C1 segment of cervical spinal cord (tissue), 14 donors: ENCODE measurements at regions not wholly inside any gene's neighbourhood (a gene's known extent, or its start where the extent isn't known, plus 50 kb on each side); places are given as distances from the start of the nearest gene placed in this dataset.

Experiments
- DNase-seq, 14 donors: peaks; one replicate each; lab custom pipeline; 2025; lab: John Stamatoyannopoulos, UW

DNA sequence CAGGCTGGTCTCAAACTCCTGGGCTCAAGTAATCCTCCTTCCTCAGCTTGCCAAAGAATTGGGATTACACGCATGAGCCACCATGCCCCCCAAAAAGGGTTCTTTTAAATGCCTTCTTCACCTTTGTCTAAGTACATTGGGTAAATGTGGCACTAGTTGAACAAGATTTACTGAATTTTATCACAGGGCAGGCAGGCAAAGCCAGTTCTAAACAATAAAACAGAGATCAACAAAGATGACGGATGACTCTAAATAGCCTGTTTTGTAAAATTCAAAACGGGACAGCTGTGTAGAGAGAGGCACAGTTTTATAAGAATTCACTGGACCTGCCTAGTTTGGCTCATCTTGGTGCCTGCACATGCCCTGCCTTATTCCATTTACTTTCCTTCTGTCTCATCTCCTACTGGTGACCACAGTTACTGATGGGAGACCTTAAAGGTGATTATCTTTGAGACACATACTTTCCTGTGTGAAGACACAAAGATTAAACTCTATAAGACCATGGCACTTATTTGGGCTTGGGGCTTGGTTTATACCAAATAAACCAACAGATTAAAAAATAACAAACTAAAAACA is 149.6 kb upstream of the DMRT1 start:
- DNase-seq = no peak

DNA sequence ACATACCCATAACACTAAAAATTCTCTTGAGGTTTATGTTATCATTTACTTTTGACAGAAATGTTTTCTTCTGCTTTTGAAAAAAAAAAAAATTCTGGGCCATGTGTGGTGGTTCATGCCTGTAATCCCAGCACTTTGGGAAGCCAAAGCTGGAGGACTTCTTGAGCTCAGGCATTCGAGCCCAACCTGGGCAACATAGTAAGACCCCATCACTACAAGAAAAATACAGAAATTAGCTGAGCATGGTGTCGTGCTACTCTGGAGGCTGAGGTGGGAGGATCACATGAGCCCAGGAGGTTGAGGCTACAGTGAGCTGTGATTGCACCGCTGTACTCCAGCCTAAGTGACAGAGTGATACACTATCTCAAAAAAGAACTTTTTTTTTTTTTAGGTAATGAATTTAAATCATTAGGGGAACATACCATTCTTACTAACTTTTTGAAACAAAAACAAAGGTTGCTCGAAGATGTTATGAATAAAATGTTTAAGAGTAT is 148.8 kb upstream of the DMRT1 start:
- DNase-seq = peak in 1 of 14 donors; percentile 24

DNA sequence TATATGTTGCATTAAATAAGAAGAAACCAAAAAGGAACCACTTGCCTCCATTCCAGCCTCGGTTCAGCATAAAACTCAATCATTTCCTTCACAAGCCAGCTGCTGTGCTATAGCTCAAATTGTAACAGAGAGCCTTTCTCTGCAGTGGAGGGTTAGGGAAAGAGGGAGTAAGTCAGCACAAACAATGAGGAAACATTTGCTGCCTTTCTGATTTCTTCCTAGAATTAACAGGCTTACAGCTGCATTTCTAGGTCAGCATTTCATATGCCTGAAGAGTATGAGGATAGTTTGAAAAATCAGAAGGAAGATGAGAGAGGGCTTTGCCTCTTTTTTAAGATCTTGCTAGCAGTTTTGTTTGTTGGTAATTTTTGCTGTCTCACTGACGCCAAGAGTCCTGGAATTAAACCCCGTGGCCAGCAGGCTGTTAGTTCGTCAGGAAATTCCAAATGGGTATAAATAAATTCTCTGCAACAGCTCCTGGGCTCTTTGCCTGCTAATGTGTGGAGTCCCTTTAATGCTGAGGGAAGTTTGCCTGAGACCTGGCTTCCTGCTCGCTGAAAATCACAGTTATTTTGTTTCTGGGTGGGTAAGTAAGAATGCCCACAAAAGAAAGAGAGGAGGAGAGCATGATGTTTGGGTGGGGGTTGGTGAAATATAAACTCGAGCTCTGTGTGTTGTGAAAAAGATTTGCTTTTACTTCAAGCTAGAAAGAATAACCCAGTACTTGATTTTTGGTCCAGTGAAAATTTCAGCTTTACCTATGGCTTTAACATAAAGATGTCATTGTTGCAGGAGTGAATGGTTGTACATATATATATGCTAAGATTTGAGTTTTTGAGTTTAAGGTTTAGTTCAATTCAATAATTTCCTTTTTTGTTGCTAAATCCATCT is 148.1 kb upstream of the DMRT1 start:
- DNase-seq = peak in 10 of 14 donors; percentile 43 to 94 (median 61)

DNA sequence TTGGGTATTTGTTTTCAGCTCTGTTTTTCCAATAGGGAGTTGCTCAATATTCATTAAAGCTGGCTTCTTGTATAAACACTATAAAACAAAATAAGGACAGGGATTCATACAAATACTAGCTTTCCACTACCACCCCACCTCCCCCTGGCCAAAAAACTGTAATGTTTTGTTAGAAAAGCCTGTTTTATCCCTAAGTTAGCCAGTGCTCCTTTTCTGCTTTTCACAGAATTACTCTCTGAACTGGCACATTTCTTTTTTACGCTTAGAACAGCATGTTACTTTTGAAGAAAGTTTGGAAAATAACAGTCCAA is 147.4 kb upstream of the DMRT1 start:
- DNase-seq = no peak

DNA sequence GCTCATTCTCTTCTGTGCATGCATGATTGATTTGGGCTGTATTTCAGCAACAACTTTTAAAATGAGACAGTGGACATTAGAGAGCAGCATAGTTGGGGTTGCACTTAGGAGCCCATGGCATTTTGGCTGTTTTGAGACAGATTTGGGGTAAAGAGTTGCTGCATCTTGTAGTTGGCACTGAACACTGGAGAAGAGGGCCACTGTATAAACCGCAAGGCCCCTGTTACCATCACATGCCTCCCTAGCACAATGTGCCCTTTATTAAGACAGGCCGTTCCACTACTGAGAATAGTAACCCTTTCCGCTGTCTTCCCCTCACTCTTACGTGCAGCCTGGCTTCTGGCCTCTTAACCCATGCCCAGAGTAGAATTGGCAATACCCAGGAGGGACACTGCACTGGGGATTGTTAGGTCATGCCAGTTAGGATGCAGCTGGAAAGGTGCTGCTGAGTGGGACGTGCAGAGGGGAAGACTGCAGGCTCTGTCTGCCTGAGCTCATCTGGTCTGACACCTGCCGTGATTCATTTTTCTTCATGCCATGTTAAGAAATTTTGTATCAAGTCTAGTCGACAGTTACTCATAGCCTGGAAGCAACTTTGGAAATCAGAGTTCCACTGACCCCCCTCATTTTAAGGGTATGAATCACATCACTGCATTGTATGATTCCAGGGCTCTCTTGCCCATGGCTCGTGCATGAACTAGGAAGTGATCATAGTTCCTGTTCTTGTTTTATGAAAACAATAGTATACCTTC is 146.9 kb upstream of the DMRT1 start:
- DNase-seq = peak in 11 of 14 donors; percentile 48 to 82 (median 67)

DNA sequence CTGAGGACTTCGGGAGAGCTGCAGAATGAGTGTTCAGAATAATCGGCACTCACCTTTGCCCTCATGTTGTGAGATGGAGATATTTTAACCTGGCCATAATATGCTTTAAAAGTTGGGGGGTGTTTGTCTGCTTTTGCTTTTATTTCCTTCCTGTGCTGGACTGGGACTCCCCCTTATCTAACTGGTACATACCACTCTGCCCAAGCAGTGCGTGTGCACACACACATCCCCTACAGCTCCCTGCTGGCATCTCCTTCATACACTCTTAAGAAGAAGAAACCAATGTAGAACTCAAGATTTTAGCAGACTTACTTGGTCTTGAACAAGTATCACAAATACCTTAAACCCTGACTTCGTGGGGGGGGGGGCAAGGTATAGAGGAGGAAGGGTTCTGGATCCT is 146.2 kb upstream of the DMRT1 start:
- no peak for DNase-seq

DNA sequence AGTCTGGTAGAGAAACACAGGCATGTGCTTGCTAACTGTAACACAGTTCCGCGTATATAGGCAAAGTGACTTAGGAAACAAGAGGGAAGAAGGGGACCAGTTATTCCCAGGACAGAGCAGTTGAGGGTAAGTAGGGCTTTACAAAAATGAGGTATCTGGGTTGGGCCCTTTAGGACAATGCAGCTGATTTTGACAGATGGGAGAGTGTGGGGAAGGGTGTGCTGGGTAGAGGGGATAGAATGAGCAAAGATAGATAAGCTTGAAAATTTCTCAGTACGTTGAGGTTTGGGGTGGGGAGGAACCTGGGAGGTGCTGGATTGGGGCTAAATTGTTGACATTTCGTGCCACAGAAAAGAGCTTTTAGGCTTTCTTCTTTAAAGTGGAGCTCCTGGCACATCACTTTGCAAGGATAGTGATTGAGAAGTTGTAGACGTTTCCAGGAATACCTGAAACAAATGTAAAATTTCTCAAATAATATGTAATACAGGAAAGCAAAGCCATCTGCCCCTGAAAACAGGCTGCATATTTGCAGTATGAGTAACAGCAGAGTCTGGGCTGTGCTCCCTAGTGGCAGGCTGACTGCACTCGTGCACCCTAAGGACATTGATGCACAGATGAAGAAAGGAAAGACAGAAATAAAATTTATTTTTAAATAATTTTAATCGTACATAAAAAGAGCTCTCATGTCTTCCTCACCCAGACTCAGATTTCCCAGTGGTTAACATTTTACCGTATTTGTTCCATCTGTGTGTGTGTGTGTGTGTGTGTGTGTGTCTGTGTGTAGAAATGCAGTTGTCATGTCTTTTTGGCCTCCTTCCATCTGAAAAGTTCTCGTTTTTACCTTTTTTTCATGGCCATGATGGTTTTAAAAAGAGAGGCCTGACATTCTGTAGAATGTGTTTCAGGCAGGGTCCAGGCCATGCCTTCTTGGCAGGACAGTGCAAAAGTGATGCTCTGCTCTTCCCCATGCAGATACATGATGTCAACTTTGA is 144.9 kb upstream of the DMRT1 start:
- DNase-seq = peak in 3 of 14 donors; percentile 16 to 43 (median 17)

DNA sequence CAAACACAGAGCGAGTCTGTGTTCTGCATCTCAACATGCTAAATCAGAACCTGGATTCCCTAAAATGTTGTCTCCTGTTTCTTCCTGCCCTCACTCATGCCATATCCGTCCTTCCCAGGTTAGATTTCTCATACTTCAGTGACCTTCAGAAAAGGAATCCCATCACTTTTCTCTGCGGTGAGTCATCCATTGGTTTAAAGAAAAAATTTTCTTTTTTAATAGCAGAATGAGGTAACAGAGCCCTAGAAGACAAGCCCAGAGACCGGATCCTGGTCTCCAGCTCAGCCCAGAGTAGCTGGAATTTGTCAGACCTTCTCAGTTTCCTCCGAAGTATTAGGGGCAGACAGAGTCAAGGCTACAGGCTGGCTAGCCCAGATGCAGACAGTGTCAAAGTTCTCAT is 143.2 kb upstream of the DMRT1 start:
- DNase-seq = no peak

DNA sequence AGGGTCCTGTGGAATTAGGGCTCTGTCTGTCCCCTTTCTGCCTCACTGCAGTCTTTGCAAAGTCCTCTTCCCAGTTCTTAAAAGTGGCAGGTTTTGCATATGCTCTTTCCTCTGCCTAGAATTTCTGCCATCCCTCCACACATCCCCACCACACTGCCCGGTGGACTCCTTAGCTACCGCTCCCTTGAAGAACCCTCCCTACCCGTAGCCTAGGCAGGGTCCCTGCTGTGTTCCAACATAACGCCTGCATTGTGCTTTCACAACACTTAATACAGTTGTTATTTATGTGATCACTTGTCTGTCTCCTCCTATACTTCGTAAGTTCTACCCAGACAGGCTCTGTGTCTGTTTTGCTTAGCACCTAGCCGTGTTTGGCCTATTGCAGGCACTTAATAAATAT is 142.5 kb upstream of the DMRT1 start:
- no peak for DNase-seq

DNA sequence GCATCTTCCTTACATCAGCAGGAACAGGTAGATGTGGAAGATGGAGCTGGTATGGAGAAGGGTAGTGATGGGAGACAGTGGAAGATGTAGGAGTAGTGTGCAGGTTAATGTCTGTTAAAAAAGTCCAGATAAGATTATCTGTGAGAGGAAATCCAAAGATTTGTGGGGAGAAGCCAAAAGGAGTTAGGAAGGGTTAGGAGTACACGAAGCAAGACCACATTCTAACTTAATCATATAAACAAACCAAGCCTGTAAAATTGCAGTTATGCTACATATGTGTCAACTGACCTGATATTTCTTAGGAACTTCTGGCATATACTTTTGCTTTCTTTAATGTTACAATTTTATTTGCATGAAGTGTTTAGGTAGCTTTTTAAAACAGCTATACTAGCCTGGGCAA is 142.1 kb upstream of the DMRT1 start:
- no peak for DNase-seq

DNA sequence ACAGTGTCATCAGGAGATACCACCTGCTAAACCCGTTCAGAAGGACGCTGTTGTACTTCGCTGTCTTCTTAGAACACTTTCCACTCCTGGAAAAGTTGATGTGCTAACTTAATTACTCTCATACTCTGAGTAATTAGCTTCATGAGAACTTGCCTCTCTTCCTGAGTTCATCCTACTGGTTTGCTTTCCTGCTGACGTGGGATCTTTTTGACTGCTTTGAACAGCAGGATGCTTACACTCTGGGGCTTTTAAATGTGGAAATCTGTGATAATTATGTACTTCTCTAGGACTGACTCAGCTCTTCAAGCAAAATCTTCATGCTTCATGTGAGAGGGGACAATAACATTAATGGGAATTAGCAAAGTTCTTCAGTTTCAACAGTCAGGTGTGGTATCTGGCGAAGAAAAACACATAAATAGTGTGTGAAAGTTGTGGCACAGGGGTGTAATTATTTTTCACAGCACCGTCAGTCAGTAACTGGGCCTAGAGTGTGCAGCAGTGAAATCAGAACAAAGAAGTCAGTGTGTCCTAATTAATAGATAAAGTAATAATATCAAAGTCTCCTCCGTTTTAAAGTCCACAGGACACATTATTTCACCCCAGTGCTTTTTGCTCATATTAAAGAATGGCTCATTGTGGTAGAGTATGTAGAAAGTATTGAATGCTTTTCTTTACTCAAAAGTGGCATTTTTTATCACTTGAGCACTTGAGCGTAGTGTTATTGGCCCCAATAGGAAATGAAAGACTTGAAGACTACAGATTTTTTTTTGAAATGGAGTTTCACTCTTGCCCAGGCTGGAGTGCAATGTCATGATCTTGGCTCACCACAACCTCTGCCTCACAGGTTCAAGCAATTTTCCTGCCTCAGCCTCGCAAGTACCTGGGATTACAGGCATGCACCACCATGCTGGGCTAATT is 140.9 kb upstream of the DMRT1 start:
- no peak for DNase-seq

DNA sequence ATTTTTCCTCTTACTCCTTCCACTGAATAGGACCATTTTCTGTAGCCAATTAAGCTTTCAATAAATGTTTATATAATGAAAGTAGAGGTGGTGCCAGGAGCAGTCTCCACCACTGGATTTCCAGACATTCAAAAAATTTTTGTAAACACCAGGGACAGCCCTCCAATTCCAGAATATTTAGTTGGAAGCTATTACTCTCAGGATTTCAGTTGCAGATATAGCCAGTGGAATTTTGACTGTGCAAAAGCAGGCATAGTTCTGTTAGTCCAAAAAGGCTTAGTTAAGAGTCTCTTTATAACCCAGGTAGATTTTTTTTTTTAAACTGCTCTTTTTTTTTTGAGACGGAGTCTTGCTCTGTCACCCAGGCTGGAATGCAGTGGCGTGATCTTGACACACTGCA is 138.1 kb upstream of the DMRT1 start:
- DNase-seq = no peak

DNA sequence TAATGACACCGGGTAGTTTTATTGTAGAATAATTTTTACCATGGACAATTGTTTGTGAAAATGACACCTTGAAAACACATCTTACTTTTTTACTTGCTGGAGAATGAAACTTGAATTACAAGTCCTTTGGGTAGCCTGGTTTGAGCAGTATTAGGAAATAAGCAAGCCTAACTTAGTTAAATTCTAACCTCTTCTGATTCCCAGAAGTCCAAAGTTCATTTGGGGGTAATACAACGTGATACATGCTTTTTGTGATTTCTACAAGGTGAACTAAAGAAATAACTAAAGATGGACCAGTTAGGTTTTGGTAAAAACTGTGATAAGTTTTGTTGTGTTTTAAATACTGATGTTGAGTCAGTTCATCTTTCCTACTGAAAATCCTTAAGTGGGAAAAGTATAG is 135.4 kb upstream of the DMRT1 start:
- DNase-seq = no peak

DNA sequence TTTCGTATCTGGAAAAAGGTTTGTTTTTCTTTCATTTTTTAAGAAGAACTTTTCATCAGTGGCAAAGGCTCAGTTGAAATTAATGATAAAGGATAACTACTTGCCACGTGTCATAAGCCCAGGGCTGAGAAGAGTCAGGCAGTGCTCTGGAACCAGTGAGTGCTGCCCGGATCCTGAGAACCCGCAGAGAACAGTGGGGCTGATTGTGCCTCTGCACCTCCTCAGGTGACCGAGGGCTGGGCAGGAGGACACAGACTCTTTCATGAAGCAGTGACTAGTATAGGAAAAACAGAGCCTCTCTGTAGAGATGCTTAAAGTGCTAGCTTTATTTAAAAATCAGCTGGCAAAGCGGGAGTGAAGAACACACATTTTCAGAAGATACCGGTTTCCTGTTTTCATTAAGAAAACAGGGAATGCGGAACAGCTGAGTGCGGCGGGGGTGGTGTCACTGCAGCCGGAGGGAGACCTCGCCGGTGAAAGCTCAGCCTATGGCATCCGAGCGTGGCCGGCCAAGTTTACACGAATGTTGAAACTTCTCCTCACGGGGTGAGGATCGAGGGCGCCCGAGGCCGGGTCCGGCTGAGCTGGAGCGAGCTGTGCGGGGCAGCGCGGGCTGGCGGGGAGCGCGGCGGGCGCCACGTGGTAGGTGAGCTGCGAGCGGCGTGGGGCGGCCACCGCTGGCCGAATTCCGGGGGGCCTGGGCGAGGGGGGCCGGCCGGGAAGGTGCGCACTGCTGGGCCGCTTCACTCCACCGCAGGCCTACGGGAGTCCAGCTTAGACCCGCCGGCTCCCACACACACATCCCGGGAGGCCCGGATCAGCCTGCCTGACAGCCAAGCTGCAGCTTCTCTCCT is 134.7 kb upstream of the DMRT1 start:
- DNase-seq = peak in 11 of 14 donors; percentile 53 to 78 (median 65)

DNA sequence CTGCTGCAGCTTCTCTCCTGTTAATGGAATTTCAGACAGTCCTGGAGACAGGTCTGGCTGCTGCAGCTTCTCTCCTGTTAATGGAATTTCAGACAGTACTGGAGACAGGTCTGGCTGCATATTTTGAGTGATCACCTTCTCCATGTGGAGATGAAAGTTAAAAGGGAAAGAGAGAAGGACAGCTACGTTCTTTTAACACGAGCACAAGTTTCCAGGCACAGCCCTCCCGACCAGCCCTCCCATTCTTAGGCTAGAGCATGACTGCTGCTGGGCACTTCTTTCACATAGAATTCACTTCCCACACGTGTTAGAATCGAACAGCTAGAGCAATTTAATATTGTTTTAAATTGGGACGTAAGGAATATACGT is 133.3 kb upstream of the DMRT1 start:
- no peak for DNase-seq

DNA sequence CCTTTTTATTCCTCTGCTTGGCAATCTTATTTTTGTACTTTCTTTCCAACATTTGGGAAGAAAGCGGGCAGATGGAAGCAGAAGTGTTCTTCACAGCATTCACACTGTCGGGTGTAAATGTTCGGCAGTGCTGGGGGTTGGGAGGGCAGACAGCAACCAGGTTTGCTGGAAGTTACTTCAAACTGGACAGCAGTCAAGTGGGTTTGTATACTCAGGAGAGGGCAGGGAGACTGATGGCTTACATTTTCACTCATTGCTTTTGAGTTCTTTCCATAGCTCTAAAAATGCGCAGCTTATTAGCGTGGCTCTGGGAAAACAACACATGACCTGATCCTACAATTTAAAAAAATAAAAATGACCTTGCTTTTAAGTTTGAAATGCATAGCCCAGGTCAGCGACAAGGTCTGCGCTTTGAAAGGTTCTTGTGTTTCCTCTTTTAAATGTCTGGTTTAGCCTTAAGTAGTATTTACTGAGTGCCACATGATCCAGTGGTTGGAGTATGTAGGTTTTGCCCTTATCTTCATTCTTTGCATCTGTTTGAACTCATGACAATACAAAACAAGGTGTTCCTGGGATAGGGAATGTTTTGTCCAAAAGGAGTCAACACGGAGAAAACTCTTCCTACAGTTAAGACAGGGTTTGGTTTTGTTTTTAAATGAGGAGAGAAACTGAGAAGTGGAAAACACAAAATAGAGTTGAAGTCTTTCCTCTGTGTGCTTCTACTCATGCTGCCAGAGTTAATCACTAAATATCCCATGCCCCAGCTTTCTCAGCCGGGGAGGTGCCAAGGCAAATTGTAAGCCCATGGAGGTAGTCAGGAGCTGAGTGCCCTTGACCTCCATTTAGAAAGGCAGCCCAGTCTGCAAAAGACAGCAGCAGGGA is 132.7 kb upstream of the DMRT1 start:
- peak in 1 of 14 donors; percentile 50 for DNase-seq

DNA sequence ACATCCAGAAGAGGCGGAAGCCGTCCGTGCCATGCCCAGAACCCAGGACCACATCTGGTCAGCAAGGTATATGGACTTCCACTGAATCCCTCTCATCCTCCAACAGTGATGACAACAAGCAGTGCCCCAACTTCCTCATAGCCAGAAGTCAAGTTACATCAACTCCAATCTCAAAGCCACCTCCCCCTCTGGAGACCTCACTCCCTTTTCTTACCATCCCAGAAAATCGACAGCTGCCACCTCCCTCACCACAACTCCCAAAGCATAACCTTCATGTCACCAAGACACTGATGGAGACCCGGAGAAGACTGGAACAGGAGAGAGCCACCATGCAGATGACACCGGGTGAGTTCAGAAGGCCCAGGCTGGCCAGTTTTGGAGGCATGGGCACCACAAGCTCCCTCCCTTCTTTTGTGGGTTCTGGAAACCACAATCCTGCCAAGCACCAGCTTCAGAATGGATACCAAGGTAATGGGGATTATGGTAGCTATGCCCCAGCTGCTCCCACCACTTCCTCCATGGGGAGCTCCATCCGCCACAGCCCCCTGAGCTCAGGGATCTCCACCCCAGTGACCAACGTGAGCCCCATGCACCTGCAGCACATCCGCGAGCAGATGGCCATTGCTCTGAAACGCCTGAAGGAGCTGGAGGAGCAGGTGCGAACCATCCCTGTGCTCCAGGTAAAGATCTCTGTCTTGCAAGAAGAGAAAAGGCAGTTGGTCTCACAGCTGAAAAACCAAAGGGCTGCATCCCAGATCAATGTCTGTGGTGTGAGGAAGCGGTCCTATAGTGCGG is 130.3 kb upstream of the DMRT1 start:
- no peak for DNase-seq
